Epidermal melanocyte (primary cell): ENCODE measurements at regions not wholly inside any gene's neighbourhood (a gene's known extent, or its start where the extent isn't known, plus 50 kb on each side); places are given as distances from the start of the nearest gene placed in this dataset.

ENCODE experiments used
- DNase-seq: peaks from one replicate; pipeline ENCODE4 v3.0.0; 2011; ENCODE audit warnings: low spot score; ENCODE audit not compliant: insufficient read length

DNA sequence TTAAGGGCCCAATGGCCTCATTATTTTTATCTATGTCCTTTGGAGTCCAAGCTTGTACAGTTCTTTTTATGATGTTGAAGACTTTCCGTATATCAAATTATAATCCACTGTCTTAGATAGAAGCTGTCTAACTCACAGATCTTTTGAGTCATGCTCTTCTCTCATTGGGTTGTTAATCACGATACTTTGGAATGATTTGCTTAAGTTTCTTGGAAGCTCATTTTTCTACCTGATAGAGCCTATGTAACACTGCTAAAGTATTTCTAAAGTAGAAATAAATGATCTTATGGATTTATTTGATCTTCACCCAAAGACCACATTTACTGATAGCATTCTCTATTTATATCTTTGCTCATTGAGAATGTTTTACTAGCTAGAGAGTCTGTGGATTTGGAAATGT lies 1554.1 kb downstream of the PLA2G4A start:
- no peak for DNase-seq

DNA sequence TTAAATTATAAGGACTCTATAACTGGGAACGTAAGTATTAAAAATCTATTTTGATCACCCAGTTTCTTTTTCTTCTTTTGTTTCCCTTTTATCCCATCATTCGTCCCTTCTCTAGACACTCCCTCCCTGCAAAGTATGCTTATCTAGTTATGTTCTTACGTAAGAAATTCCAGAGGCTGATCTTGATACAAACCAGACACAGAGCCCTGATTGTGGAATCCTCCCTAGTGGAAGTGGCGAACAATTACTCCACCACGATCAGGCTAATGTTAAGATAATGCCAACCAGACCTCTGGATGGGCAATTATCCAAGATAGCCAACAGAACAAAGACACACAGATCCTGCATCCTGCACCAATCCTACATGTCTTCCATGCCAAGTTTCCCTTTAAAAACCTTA lies 1557.4 kb downstream of the PLA2G4A start:
- DNase-seq, result no peak

DNA sequence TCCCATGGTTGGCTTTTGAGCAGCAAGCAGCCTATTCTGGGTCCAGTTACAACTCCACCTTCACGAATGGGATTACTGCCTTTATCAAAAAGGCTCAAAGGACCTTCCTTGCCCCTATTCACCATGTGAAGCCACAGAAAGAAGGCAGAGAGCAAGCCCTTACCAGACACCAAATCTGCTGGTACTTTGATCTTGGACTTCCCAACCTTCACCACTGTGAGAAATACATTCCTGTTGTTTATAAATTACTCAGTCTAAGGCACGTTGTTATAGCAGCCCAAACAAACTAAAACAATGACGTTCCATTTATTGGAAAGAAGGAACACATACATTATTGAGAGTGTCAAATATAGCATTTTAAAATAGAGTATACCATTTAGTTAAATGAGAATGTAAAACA lies 1557.9 kb downstream of the PLA2G4A start:
- DNase-seq, result no peak

DNA sequence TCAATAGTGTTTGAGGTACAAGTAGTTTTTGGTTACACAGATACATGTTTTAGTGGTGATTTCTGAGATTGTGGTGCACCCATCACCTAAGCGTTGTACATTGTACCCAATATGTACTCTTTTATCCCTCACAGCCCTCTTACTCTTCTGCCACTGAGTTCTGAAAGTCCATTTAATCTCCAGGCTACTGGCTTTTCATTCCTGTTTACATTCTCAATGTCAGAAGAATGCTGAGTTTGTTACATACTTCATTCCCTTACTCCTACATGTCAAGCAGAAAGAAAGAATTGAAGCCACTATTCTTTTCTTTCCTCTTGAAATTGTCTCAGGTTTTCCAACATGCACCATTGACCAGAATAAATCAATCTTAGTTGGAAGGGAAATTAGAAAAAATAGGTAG lies 1565.9 kb downstream of the PLA2G4A start:
- no peak for DNase-seq

DNA sequence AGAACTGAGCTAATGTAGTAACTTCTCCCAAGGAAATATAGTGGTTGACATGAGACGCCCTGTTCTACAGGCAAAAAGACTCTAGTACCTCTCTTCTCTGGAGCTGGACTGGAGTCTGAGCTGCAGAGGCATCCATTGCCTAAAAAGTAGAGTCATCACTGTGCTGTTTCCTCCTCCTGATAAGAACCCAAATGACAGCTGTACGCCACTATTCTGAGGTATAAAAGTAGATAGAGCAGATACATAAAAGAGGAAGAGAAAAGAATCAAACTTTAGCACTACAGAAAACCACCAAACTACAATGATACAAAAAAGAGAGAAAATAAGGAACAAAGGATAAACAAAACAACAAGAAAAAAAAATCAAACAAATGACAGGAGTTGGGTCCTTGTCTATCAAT lies 1568.8 kb downstream of the PLA2G4A start:
- no peak for DNase-seq

DNA sequence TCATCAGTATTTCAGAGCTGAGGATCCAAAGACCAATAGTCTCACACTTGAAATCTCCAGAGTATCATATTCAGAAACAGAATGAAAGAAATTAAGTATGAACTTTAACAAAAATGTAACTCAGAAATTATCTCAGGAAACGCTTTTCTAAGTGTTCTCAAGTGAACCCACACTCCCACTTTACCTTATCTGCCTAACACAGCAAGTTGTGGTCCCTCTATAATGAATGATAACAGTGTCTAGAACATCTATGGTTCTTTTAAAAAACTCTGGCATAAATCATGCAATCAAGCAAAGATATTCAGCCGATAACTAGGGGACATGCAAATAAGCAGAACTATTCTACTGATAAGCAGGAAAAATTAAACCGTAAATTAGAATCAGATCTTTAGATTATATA lies 1574.2 kb downstream of the PLA2G4A start:
- DNase-seq, result no peak

DNA sequence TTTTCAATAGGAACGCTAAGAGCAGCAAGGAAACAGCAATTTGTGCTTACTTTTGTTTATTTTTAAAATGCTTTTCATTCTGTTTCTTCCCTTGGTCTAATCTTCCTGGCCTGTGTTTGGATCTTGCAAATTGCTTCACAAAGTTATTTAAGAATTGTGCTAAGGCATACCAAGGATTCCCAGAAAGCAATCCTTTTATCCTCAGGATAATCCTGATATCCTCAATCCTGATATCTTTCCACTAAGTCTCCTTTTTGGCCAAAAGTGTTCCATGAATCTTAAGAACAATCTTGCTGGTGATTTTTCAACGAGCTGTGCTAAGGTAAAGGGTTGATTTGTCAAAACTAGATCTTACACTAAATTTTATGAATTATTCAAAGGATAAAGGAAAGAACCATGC lies 1577.9 kb downstream of the PLA2G4A start:
- no peak for DNase-seq

DNA sequence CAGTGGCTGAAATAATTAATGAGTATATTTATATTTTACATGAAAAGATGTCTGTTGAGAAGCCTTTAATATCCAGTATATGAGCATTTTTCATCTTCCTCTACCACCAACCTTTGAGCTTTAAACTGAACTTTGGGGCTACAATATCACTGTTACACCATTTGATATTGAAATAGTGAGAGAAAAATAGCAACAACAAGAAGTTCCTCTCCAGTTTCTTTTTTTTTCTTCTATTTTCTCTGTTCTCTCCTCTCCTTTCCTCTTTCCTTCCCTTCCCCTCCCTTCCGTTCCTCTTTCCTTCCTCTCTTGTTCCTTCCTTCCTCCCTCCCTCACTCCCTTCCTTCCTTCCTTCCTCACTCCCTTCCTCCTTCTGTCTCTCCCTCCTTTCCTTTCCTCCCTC lies 1591.4 kb downstream of the PLA2G4A start:
- DNase-seq, result no peak

DNA sequence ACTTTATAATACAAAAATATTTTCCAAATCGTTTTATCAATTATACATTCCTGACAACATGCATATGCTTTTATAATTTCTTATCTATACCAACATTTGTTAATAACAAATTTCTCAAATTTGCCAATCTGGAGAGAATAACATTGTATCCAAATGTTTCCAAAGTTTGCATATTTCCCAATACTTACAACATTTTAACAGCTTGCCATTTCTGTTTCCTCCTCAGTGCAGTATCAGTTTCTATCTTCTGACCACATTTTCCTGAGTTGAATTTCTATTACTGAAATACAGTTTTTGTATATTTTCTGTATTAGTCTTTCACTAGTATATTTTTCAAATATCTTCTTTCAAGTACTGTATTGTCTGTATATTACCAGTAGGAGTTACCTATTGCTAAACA lies 1594.3 kb downstream of the PLA2G4A start:
- no peak for DNase-seq

DNA sequence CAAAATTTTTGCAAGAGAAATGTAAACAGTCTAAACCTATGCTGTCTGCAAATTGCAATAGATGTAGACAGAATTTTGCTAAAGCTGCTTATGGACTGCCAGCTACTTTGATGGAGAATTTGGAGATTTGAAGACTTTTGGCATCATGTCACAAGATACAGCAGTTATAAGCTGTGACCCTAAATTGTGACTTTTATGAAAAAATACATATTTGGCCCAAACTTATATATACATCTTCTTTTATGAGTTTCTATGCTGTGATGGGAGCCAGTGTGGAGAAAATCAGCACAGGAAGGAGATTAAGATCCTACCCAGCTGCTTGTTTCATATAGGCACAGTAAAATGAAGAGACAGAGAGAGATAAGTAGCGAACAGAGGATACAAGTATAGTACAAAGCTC lies 1595.4 kb downstream of the PLA2G4A start:
- no peak for DNase-seq

DNA sequence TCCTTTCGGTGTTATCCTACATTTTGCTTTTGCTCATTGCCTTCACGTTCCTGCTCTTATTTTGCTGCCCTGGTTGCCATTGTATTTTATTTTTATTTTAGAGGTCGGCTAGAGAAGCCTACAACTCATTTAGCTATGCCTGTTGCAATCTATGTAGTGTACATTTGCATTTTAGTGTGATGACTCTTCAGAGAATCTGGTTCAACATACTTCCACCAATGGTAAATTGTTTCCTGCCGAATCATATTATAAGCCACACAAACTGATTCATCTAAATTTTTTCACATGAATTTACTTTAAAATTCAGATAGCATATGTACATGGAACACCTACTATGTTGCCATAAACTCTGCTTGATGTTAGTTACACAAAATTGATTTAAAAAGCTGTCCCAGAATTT lies 1596.9 kb downstream of the PLA2G4A start:
- no peak for DNase-seq

DNA sequence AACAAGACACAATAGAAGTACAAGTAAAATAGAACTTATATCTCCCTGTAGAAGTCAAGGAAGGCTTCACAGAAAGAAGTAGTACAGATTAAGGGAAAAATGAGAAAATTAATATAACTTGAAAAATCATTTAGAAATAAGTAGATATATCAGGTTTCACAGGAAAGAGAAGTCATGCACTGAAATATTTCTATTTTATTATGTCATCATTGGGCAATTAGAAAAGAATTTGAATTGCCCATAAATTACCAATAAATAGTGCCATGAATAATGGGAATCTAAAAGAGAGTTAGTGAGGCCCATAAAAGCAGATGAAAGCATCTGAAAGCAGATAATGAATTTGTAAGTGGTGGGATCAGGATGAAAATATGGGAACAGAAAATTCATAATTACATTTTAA lies 1597.8 kb downstream of the PLA2G4A start:
- DNase-seq, result no peak

DNA sequence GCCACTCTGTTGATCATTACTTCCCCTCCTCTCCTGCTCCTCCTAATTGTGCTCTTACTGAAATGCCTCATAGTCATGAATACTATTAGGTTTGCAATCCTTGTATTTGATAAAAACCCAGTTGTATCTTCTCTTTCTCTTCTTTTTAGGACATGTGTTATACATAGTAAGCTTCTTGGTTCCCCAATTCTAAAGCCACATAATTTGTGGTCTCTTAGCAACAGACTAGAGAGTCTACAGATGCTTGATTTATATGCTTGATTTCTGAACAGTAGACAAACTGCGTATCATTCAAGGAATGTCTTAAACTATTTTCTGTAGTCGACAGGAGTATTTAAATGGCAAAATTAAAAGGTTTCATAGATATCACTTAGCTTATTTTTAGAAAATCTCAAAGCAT lies 1598.9 kb downstream of the PLA2G4A start:
- DNase-seq, result no peak

DNA sequence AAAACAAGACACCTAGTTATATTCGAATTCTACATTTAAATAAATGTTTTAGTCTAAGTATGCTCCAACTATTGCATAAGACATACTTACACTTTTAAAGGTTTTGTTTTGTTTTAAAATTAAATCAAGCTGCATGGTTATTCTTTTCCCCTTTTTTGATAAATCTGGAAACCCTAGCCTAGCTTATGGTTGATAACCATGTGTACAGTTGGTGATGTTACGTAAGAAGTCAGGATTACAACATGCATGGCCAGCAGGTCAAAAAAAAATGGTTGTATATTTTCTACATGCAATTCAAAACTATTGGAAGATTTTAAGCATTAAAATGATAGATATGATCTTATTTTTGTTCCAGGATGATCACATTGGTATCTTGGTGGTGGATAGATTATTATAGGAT lies 1600.6 kb downstream of the PLA2G4A start:
- DNase-seq, result no peak

DNA sequence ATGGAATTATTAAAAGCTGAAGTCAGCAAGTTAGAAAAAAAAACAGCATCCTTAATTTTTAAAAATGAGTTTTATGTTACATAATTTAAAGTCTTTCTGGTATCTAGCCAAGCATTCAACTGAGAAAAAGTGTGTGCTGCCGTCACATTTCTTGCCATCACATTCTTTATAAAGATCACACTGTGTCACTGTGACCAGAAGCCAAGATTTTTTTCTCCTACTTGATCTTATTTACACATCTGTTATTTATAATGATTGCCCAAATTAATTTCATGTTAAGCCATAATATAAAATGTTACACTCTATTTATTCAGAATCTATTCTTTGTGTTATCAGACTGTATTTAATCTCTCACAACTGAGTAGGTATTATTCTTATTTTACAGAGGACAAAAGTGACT lies 1603.7 kb downstream of the PLA2G4A start:
- no peak for DNase-seq

DNA sequence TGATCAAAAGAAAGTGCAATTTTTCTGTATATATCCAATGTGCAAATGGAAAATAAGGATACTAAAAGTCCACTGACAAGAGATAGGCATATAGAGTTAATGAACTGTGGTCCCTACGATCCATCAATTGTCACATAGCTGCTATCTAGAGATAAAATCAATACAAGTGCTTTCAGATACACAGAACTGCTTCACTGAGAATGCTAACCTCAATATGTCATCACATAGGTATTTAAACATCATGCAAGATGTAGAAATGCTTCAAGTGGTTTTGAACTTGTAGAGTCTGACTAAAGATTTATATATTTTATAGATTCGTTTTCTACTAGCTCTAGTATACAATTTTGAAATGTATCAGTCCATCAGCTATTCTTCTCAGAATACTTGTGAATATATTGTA lies 1604.7 kb downstream of the PLA2G4A start:
- DNase-seq, result no peak

DNA sequence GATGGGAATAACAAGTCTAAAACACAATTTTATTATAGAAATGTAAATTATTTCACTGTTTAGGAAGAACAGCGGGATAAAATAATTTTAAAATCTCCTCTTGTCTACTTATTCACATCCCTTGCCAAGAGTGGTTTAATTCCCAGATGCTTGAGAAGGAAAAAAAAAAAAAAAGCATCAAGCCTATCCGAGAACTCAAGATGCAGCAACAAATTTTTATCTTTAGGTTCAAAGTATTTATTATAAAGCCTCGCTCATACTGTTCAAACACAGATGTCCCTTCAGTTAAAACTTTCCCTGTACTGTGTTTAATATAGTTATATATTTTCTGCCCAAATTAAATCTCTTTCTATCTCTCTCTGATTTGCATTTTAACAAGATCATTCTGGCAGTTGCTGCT lies 1615.8 kb downstream of the PLA2G4A start:
- no peak for DNase-seq

DNA sequence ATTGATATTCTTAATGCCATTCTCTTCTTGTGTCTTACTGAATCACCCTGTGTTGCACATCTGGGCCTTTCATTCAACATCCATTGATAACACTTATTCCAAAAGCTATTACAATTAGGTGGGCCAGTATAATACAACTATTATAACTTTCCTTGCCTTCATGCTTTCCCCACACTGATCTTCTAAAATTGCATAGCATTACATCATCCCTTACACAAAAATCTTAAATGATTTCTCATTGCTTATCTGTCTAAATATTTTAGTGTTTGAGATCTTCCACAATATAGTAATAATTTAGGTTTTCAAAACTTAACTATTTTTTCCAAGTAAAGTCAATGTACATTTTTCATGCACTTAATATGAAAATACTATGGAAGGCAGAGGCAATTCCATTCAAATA lies 1634.1 kb downstream of the PLA2G4A start:
- no peak for DNase-seq

DNA sequence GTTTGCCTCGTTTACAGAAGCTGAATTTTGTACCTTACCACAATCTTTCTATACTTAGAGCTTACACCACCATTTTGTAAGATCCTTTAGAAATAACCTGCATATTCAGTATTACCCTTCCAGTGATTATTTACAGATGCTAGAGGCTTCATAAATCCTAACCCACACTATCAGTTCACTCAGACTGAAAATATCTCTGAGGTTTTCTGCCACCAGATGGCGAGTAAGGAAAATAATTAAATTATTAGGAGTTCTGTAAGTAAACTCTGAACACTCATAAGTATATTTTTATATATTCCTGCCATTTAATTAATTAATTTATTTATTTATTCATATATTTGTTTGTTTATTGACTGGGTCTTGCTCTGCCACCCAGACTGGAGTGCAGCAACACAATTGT lies 1635.2 kb downstream of the PLA2G4A start:
- no peak for DNase-seq

DNA sequence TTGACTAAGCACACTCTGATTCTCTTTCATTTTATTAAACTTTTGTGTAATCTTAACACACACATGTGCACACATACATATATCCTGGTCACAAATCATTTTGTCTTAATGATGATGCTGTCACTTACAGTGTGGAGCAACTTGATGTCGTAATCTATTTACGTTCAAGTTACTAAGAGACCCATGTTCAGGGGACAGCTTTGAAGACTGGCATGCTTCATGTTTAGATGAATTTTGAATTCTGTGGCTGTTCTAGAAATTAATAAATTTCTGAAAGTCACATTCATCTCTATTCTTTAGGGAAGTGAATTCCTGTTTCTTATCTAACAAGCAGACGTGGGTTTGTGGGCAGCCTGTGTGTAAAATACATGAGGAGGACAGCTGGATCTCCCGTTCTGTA lies 1637.8 kb downstream of the PLA2G4A start:
- no peak for DNase-seq

DNA sequence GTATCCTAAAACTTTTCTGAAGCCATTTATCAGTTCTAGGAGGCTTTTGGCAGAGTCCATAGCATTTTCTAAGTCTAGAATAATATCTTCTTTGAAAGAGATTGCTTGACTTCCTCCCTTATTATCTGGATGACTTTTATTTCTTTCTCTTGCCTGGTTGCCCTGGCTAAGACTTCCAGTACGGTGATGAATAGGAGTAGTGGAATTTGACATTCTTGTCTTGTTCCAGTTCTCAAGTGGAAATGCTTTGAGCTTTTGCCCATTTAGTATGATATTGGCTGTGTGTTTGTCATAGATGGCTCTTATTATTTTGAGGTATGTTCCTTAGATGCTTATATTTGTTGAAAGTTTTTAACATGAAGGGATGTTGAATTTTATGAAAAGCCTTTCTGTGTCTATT lies 1647.9 kb downstream of the PLA2G4A start:
- DNase-seq, result no peak

DNA sequence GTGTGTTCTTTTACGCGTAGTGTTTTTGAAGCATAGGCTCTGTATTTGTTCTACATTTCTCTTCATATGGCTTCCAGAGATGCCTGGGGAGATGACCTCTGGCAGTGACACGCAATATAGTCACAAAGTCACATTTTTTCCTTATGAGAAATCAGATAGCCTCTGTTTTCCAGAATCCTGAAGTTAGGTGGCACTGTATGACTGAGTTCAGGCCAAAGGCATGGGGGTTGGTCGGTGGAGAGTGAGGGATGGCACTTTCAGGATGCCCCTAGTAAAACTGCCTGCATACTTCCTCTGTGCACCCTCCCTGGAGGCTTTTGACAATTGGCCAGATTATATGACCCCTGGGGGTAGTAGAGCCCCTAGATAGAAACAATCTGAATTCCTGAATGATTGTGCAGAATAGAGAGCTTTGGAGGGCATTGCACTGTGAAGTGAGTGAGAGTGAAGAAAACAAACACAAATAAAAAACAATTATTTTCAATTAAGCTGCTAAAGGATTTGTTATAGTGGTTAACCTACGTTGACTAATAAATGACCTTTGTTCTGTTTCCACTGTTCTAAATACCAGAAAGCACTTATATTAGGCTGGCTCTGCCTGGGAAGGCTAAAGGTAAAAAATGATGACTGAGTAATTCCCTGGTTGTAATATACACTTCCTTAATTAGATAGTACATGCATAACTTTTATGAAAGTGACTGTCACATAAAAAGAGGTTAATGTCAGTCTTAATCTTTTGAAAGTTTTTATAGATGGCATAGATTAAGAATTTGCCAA lies 1660.8 kb downstream of the PLA2G4A start:
- no peak for DNase-seq

DNA sequence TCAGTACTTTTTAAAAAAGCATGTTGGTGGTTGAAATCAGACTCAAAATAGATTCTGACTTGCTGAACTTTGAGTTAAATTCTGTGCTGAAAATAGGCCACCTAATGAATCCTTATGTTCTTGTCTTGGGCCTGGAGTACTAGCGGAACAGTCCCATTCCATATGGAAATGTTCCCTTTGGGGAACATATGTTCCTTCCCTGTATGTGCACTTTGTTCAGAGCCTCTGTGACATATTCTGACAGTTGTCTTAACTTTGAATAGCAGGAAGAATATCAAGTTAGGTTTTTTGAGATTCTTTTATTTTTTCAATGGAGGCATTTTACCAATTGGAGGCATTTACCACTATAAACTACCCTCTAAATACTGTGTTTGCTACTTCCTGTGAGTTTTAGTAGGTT lies 1667.8 kb downstream of the PLA2G4A start:
- no peak for DNase-seq

DNA sequence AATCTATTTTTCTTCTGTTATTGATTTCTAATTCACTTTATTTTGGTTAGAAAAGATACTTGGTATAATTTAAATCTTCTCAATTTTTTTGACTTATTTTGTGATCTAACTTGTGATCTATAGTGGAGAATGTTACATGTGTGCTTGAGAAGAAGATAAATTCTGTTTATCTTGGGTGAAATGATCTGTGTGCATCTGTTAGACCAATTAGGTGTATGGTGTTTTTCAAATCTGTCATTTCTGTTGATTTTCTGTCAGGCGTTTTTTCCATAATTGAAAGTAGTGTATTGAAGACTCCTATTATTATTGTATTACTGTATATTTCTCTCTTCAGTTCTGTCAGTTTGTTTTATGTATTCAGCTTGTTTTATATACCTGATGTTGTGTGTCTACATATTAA lies 1668.3 kb downstream of the PLA2G4A start:
- no peak for DNase-seq
